Glomerular visceral epithelial cell (primary cell): ENCODE measurements at regions not wholly inside any gene's neighbourhood (a gene's known extent, or its start where the extent isn't known, plus 50 kb on each side); places are given as distances from the start of the nearest gene placed in this dataset.

Experiments
- DNase-seq: peaks from one replicate; pipeline ENCODE4 v3.0.0-alpha.2; 2016; ENCODE audit errors: extremely low spot score

DNA sequence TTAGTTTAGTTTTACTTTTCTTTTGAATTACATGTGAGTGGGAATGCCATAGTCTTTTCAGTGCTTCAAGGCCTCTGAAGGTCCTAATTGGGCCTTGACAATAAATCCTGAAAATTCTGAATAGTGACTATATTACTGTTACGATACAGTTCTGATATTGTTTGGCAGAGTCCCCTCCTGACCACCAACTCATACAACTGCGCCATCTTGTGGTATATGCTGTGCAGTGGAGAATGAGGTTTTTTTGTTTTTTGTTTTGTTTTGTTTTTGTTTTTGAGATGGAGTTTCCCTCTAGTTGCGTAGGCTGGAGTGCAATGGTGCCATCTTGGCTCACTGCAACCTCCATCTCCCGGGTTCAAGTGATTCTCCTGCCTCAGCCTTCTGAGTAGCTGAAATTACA is 56.6 kb upstream of the CHRDL1 start:
- DNase-seq = no peak

DNA sequence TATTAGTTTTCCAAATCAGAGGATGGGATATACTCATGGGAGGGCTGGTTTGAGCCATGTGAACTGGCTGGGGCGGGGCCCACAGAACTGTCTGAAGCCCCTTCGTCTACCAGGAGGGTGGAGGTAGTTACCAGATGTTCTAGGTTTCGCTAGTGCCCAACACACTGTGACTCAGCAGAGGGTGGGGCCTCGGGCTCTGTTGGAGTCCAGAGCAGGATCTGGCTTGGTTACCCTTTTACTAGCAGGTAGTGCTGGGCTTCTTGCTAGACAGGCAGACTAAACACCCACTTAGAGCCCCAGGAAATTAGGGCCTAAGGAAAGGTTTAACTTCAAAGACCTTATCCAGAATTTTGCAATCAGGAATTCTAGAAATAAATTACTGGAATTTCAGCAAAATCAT is 56.2 kb upstream of the CHRDL1 start:
- peak; percentile 29 for DNase-seq

DNA sequence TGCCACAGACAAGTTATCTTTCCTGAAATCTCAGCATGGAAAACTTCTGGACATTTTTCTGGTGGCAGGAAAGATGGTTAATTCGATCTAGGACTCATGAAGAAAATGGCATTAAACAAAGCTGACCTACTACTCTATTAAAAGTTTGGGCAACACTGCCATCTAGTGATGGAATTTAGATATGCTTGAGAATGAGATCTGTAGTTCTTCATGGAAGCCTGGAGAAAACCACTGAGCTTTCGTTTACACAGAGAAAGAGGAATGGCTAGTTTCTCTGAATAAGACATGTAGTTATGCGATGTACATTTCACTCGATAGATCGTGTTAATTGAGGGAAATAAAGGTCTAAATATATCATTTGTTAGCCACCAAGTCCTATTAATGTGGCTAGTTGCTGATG is 51.7 kb upstream of the CHRDL1 start:
- DNase-seq = peak; percentile 65

DNA sequence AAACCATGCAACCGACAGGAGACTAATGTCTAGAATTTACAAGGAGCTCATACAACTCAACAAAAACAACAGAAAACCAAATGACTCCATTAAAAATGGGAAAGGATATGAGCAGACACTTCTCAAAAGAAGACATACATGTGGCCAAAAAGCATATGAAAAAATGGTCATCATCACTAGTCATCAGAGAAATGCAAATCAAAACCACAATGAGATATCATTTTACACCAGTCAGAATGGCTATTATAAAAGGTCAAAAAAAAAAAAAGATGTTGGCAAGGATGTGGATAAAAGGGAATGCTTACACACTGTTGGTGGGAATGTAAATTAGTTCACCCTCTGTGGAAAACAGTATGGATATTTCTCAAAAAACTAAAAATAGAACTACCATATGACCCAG is 50.5 kb upstream of the CHRDL1 start:
- DNase-seq = no peak
